Esophagus muscularis mucosa (tissue), 4 donors: ENCODE measurements at regions not wholly inside any gene's neighbourhood (a gene's known extent, or its start where the extent isn't known, plus 50 kb on each side); places are given as distances from the start of the nearest gene placed in this dataset.

Experiments used
- DNase-seq: peaks from one replicate; pipeline ENCODE4 v3.0.0-alpha.2; 2017; ENCODE audit errors: extremely low spot score
- H3K27ac ChIP-seq, 4 donors: fragments of 200-600 bp; sonication (generic); replicated peaks in 1 of 4; 1 replicate in 3 of 4; 2 replicates in 1 of 4; pipeline ENCODE4 v1.5.1; 2016 to 2019; ENCODE audit warnings: mild to moderate bottlenecking in 1 of 4
- H3K27me3 ChIP-seq, 4 donors: fragments of 200-600 bp; sonication (generic); one replicate each; pipeline versions ENCODE4 v1.5.1 to v1.6.0; 2016 to 2019
- H3K36me3 ChIP-seq, 4 donors: fragments of 200-600 bp; sonication (generic); one replicate each; pipeline ENCODE4 v1.5.1; 2016 to 2019
- H3K4me1 ChIP-seq, 4 donors: fragments of 200-600 bp; sonication (generic); one replicate each; pipeline ENCODE4 v1.5.1; 2016 to 2019
- H3K4me3 ChIP-seq, 4 donors: fragments of 200-600 bp; sonication (generic); 1 replicate in 2 of 4; 2 replicates in 2 of 4; pipeline ENCODE4 v1.5.1; 2016 to 2019; ENCODE audit warnings: mild to moderate bottlenecking in 4 of 4, moderate library complexity in 1 of 4
- H3K9me3 ChIP-seq, 4 donors: fragments of 200-600 bp; sonication (generic); 1 replicate in 3 of 4; 2 replicates in 1 of 4; pipeline ENCODE4 v1.5.1; 2016 to 2019
- EP300 ChIP-seq: sonication (generic); formaldehyde crosslinking; IDR thresholded peaks from one replicate; pipeline ENCODE4 v1.6.1; 2017; ENCODE audit warnings: antibody characterized with exemption
- POLR2A ChIP-seq: fragments of 450-650 bp; IDR thresholded peaks from one replicate; pipeline ENCODE4 v1.6.1; 2017; ENCODE audit warnings: antibody characterized with exemption, moderate library complexity, mild to moderate bottlenecking, low read depth
- POLR2AphosphoS5 ChIP-seq, 2 donors: sonication (generic); formaldehyde crosslinking; IDR thresholded peaks; one replicate each; pipeline ENCODE4 v1.6.1; 2017; ENCODE audit warnings: antibody characterized with exemption in 2 of 2
- WGBS: methylation state at CpG from one replicate; pipeline ENCODE4 v1.1.5; 2018; 5-methylcytosine and 5-hydroxymethylcytosine counted together
- intact Hi-C: fragments of 100-400 bp; cut with DNase I; formaldehyde crosslinking; loops from one replicate; pipeline ENCODE4 v1.15.1; 2023
- TF ChIP-seq, protein P1 (sequence below), 3 experiments: fragments of 200-600 bp in 2 of 3; fragments of 450-650 bp in 1 of 3; sonication (generic) in 2 of 3; IDR thresholded peaks; one replicate each; pipeline ENCODE4 v1.5.1; 2017 to 2019; ENCODE audit warnings: antibody characterized with exemption in 3 of 3, mild to moderate bottlenecking in 2 of 3, moderate library complexity in 1 of 3

DNA sequence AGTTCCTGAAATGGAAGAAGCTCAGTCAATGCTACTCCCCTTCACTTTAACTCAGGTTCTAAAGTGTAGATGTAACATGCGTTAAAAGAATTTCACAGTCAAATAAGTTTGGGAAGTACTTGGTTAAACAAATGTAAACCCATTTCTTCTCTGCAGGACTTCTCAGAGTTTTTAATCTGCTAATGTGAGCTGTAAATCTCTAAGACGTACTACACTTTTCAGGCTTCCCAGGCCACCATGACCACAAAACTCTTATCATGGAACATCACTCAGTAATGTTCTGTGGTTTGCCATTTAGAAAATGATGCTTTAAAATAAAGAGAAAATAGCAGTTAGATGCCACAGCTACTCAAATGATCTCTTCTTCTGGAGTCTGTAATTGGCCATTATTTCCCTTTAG is 104.3 kb downstream of the HHIPL2 start:
- no peak for DNase-seq
- TF ChIP-seq POLR2AphosphoS5 (IDR thresholded peaks at IDR 0.05): no peak
- no peak for TF ChIP-seq POLR2A
- TF ChIP-seq, protein P1, sequence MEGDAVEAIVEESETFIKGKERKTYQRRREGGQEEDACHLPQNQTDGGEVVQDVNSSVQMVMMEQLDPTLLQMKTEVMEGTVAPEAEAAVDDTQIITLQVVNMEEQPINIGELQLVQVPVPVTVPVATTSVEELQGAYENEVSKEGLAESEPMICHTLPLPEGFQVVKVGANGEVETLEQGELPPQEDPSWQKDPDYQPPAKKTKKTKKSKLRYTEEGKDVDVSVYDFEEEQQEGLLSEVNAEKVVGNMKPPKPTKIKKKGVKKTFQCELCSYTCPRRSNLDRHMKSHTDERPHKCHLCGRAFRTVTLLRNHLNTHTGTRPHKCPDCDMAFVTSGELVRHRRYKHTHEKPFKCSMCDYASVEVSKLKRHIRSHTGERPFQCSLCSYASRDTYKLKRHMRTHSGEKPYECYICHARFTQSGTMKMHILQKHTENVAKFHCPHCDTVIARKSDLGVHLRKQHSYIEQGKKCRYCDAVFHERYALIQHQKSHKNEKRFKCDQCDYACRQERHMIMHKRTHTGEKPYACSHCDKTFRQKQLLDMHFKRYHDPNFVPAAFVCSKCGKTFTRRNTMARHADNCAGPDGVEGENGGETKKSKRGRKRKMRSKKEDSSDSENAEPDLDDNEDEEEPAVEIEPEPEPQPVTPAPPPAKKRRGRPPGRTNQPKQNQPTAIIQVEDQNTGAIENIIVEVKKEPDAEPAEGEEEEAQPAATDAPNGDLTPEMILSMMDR (IDR thresholded peaks at IDR 0.05): no peak
- TF ChIP-seq EP300: no peak
- Histone ChIP-seq H3K27me3 (no peaks in the 10 kb centered on the region), H3K27ac (no peak overlapping the region), H3K4me1 (no peaks in the 10 kb centered on the region), H3K4me3 (no peak overlapping the region), H3K36me3 (no peaks in the 10 kb centered on the region), H3K9me3 (no peaks in the 10 kb centered on the region)
- WGBS: 78% methylated on average over 2 of the region's 2 CpGs
- intact Hi-C loops: no loop called here

DNA sequence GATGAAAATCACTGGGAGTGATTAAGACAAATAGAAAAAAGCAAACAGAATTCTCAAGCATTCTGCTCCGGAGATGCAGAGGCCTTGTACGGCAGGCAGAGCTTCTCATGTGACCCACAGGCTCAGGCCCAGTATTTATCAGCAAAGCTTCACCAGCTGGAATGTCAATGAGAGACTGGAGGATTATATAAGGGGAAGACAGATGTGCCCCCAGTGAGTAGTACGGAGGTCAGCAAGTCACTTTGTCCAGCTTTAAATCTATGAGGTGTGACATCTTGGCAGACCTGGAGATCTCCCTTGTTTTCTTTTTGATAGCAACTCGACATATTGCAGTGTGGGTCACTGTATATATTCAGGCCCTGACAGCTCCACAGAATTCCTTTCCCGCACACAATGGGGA is 106.8 kb downstream of the HHIPL2 start:
- no peaks in the 10 kb centered on the region for H3K27me3 ChIP-seq
- H3K4me3 ChIP-seq: no peak overlapping the region
- WGBS: 68% methylated on average over 5 of the region's 5 CpGs
- DNase-seq: no peak
- intact Hi-C loops: no loop called here
- H3K27ac ChIP-seq: no peak overlapping the region
- TF ChIP-seq POLR2A (no peak), POLR2AphosphoS5 (IDR thresholded peaks at IDR 0.05) (no peak), EP300 (no peak)
- TF ChIP-seq, protein P1 (IDR thresholded peaks at IDR 0.05): no peak
- no peaks in the 10 kb centered on the region for H3K36me3 ChIP-seq
- H3K4me1 ChIP-seq: no peaks in the 10 kb centered on the region
- no peaks in the 10 kb centered on the region for H3K9me3 ChIP-seq

DNA sequence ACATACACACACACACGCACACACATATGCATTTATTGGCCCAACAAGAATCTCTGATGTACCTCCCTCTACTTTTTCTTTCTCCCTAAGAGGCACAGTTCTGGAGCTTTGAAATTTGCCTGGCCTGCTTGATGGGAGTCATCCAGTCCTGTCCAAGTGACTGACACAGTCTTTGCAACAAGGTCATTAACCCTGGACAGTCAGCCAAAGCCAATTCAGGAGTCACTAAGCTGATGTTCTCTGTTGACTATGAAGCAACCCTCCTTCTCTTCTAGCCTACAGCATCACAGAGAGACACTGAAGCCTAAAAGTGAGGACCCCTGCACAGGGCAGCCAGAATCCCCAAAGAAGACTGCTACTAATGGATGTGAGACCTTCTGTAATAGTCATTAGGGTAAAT is 123.1 kb downstream of the HHIPL2 start:
- intact Hi-C loops: no loop called here
- H3K27me3 ChIP-seq: no peaks in the 10 kb centered on the region
- TF ChIP-seq, protein P1 (IDR thresholded peaks at IDR 0.05): no peak
- no peak for TF ChIP-seq EP300
- no peak for TF ChIP-seq POLR2A
- TF ChIP-seq POLR2AphosphoS5 (IDR thresholded peaks at IDR 0.05): no peak
- peaks cover 0 to 8% (median 2%) of the 10 kb centered on the region in 4 donors for H3K9me3 ChIP-seq
- no peak overlapping the region for H3K27ac ChIP-seq
- WGBS: 100% methylated on average over 1 of the region's 1 CpG
- H3K36me3 ChIP-seq: no peaks in the 10 kb centered on the region
- no peaks in the 10 kb centered on the region for H3K4me1 ChIP-seq
- H3K4me3 ChIP-seq: no peak overlapping the region
- no peak for DNase-seq

DNA sequence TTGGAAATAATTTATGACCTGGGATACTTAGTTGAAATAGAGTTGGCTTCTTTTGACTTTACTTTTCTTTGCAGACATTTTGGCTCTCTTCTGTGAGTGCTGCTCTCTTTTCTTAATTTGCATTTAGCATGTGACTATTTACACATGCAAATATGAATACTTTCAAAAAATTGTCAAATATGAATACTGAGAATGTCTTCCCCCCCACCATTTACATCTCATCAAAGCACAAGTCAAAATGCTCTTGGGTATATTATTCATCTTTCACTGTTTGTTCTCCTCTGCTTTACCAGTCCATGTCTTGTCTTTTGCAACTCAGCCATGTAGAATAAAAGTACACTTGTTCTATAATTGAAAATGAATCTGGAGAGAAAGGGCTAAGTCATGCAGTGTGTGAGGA is 126.5 kb downstream of the HHIPL2 start:
- Histone ChIP-seq H3K4me3 (no peak overlapping the region), H3K27ac (no peak overlapping the region), H3K4me1 (no peaks in the 10 kb centered on the region), H3K9me3 (peaks cover 0 to 8% (median 2%) of the 10 kb centered on the region in 4 donors), H3K27me3 (no peaks in the 10 kb centered on the region), H3K36me3 (no peaks in the 10 kb centered on the region)
- intact Hi-C loops: no loop called here
- DNase-seq: no peak
- TF ChIP-seq, protein P1 (IDR thresholded peaks at IDR 0.05): no peak
- TF ChIP-seq POLR2AphosphoS5 (IDR thresholded peaks at IDR 0.05): no peak
- no peak for TF ChIP-seq POLR2A
- TF ChIP-seq EP300: no peak

DNA sequence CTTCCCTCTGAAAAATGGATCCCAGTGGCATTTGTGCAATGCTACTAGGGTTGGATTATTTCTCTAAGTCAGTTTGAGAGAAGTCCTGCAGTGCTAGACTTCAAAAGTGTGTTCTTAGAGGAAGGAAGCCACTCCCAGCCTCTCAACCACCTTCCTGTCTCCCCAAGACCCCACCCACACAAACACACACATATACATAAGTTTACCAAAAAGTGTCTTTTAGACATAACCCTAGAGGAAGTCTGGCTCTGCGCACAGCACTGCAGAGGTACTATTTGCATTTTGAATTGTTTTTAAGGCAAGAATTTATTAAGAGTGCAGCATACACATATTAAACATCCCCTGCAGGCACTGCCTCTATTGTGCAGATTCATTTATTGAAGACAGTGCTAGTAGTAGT is 127.3 kb downstream of the HHIPL2 start:
- DNase-seq: no peak
- H3K4me1 ChIP-seq: no peaks in the 10 kb centered on the region
- TF ChIP-seq POLR2A: no peak
- TF ChIP-seq, protein P1 (IDR thresholded peaks at IDR 0.05): no peak
- TF ChIP-seq EP300: no peak
- TF ChIP-seq POLR2AphosphoS5 (IDR thresholded peaks at IDR 0.05): no peak
- 93% methylated on average over 1 of the region's 1 CpG for WGBS
- intact Hi-C loops: no loop called here
- no peak overlapping the region for H3K4me3 ChIP-seq
- no peaks in the 10 kb centered on the region for H3K27me3 ChIP-seq
- peaks cover 0 to under 1% (median under 1%) of the 10 kb centered on the region in 4 donors for H3K9me3 ChIP-seq
- H3K36me3 ChIP-seq: no peaks in the 10 kb centered on the region
- no peak overlapping the region for H3K27ac ChIP-seq
